Left hindlimb (tissue), 1 donor: ENCODE measurements at regions not wholly inside any gene's neighbourhood (a gene's known extent, or its start where the extent isn't known, plus 50 kb on each side); places are given as distances from the start of the nearest gene placed in this dataset.

Experiments used
- DNase-seq: peaks from one replicate; pipeline ENCODE4 v3.0.0-alpha.2; 2018

DNA sequence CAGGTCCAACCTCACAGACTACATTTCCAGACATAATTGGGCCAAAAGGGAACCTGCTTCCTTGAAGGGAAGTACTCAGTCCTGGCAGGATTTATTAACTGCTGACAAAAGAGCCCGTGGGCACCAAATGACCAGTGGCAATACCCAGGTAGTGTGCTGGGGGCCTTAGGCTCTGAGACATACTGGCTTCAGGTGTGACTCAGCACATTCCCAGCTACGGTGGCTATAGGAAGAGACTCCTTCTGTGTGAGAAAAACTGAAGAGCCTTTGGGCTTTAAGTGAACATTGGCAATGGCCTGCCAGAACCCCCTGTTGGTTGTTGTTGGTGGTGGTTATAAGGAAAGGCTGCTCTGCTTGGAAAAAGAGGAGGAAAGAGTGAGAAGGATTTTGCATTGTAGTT lies 401.8 kb downstream of the KCNJ3 start:
- no peak for DNase-seq

DNA sequence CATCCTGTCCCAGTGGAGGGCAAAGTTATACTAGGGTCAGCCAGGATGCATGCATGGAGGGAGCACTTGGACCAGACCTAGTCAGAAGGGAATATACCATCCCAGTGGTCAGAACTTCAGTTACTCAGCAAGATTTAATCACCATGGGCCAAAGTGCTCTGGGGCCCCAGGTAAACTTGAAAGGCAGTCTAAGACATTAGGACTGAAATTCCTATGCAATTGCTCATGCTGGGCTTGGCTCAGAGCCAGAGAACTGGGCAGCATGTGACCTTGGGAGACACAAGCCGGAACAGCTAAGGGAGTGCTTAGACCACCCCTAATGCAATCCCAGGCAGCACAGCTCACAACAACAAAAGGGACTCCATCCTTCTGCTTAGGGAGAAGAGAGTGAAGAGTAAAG lies 401.3 kb downstream of the KCNJ3 start:
- no peak for DNase-seq

DNA sequence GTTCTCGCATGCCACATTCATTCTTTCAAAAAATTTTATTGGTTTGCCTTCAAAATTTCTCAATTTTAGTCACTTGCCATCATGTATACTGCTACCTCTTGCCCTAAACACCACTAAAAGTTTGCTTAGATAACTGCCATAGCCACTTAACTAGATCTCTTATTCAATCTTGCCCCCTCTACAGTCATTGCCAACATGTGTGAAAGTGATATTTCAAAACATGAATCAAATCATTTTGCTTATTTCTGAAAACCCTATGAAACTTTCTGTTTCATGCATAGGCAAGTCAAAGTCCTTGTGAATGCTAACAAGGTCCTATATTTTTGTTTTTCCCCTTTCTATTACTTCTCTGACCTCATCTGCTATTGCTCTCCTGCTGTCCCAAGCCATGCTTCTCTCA lies 397.1 kb downstream of the KCNJ3 start:
- no peak for DNase-seq

DNA sequence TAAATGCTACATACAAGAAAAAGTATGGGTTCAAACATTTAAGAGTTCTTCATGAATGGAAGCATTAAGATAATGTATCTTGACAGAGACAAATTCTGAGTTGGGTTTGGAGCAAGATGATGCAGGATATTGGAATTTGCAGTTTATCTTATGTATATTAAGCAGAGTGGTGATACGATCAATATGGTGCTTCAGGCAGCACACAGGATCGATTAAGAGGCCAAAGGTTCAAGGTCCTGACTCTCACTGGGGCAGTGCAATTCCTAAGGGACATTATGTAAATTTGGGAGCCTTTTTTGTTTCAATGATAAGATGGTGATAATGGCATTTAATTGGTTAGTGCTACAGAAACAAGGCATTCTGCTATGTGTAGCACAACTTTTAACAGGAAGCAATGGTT lies 381.9 kb downstream of the KCNJ3 start:
- no peak for DNase-seq

DNA sequence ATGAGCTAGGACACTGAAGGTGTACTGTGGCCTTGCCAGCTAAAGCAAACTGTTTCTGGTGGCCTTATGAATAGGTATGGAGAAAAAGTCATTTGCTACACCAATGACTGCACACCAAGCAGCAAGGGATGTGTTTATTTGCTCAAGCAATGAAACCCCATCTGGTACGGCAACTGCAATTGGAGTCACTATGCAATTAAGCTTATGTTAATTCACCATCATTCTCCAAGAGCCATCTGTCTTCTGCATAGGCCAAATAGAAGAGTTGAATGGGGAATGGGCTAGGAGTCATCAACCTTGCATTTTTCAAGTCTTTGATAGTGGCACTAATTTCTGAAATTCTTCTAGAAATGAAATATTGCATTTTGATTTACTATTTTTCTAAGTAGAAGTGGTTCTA lies 372.0 kb downstream of the KCNJ3 start:
- DNase-seq, result no peak

DNA sequence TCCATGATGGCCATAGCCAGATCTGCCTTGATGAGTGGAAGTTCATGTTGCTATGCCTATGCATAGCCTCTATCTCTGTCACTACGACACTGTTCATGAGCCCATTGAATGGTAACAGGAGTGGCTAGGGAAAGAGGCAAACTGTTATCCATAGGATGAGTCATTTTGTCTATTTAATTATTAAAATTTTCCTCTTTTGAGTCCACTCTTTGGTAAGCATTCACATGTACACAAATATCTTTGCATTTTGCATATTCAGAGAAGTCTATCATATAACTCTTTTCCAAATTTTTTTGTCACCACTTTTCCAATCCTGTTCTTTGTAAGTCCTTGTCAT lies 364.4 kb downstream of the KCNJ3 start:
- DNase-seq, result no peak

DNA sequence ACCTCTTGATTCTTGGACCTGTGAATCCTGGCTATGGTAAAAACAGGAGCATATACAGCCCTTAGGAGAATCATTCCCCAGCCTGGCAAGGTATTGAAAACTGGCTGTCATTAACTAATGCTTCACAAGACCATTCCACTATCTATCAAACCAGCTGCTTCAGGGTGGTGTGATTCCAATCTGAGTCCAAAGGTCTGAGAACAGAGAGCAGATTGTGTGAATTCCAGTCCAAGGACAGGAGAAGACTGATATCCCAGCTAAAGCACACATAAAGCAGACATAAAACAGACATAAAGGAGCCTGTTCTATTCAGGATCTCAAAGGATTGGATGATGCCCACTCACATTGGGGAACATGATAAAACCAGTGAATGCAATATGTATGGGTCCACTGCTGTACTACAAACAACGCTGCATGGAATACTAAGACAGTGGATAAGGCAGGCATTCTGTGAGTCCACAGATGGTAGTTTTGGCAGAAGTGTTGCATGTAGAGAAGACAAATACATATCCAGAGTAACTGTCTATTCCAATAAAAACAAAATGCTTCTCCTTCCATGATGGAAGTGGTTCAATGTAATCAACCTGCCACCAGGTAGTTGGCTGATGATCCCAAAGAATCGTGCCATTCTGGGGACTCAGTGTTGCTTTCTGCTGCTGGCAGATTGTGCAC lies 363.9 kb downstream of the KCNJ3 start:
- DNase-seq, result no peak

DNA sequence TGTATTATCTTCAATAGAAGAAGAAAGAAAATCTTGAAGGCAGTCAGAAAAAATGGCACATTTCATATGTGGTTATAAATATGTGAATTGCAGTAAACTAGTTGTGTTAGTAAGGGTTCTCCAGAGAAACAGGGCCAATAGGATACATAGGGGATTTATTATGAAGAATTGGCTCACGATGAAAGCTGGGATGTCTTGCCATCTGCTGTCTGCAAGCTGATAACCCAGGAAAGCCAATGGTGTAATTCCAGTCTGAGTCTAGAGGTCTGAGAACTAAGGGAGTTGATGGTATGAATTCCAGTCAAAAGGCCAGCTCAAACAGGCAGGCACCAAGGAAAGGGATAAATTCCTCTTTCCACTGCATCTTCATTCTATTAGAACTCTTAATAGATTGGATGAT lies 362.4 kb downstream of the KCNJ3 start:
- DNase-seq, result no peak

DNA sequence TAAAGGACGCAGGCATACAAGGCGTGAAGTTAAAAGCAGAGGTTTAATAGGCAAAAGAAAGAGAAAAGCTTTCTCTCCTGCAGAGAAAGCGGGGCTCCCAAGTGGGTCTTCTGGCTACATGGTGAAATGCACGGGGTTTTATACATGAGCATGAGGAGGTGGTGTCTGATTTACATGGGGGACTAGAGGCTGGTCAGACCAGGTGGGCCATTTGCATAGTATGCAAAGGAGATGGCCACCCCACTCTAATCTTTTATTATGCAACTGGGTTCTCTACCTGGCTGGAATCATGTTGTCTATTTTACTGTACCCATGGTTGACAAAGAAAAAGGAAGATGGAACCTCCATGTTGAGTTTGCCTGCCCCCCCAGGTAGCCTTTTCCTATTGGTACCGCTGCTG lies 356.2 kb downstream of the KCNJ3 start:
- no peak for DNase-seq

DNA sequence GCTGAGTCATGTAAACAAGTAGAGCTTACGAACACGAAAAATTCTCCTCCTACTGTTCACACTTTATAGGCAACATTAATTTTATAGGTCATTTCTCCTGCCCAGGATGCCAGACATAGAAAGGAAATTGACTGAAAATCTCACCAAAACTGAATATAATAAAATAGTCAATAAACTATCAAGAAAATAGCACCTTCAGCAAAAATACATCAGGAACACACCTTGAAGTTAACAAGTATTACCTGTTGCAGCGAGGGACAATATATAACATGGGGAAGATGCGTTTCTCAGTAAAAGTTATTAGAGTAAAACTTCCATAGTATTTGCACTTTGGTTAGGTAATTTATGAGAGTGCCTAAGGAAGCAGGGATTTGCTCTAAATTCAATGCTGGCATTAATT lies 344.6 kb downstream of the KCNJ3 start:
- no peak for DNase-seq

DNA sequence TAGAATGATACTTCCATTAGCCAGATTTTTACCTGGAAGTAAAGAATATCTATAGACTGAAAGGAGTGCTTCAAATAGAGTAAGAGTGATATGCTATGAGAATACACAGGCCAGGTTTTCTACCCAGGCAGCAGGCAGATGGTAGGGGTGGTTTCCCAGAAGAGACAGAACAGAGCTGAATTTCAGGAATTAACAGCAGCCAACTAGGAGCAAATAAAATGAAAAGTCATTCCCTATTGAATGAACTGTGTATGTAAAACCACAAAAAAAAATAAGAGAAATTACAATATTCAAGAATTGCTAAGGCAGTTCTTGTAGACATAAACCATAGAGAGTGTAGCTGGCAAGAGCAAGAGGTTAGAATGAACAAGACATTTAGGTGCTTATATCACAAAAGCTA lies 336.8 kb downstream of the KCNJ3 start:
- DNase-seq, result no peak

DNA sequence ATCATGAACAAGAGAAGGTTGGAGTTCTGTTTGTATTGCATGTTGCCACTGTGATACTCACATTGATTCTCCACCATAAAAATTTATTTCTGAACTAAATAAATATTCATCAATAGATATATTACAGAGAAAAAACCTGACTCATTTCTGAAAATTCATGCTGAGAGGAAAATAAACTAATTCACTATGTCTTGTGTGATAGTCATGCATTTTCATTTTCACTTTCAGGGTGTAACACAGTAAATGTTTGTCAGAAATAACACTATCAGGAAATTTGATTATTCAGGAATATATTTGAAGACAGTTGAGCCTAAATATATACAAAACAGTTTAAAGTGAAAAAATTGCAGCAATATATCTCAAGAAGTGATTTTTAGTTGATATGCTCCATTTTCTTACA lies 335.2 kb downstream of the KCNJ3 start:
- DNase-seq, result no peak

DNA sequence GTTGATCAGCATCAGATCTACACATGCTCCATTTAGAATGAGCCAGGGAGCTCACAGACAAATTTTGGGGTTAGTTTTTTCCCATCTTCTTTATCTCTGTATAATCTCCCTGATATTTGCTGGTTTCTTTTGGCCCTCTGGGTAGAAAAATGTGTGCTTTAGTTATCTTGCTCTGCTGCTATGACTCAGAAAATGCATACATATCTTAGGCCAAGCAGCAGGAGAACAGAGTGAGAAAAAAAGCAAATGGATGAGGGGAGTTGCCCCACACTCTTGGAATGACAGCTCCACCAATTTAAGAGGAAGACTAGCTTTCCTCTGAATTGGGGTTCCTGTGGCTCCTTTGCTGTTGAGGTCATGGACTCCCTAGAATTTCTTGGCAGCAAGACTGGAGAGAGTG lies 331.8 kb downstream of the KCNJ3 start:
- DNase-seq, result no peak

DNA sequence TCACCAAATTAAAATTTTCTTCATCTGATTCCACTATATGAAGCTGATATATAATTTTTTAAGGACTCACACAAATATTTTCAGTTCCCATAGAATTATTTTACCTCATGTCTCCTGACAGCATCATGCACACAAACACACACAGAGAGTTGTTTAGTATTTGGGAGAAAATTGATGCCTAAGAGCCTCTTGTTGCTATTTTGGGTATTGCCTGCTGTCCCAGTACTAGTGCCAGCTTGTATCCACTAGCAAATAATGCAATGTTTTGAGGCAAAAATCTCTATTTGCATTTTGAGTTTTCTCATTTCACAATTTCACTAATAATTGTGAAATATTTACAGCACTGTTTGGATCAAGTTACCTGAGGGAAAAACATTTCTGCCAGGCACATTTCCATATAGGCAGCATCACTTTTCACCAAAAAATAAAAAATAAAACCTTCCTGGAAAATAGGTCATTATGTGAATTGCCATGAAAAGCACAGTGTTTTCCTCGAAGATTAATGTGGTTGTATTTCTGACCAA lies 328.2 kb downstream of the KCNJ3 start:
- no peak for DNase-seq

DNA sequence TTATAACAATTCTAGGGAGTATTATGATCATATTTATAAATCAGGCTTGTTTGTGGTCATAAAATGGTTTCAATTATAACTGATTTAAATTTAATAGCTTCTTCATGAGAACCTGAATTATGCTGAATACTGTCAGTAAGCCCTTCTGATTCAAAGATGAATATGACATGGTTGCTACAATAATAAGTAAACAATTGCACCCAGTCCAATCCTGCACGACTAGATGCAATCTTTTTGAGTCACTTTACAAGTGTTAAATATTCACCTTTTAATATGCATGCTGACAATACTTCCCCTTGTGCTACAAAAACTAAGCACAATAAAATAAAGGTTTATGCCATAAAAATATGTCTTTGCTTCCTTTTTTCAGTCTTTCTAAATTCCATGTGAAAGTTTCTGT lies 325.2 kb downstream of the KCNJ3 start:
- DNase-seq, result no peak

DNA sequence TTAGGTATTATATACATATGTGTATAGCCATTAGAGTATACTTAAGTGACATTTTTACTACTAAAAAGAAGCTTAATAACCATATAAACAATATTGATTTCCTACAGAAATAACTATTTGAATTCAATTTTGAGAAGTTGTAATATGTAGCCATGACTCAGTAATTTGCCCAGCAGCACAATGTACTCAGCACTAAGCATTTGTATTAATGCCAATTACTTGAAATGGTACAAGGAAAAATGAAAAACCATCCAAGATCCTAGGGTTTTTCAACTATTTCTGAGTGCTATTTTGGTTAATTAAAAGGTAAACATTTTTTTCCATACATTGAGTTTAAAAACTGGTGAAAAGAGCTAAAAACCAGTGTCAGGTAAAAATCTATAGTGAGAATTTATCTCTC lies 324.0 kb downstream of the KCNJ3 start:
- DNase-seq, result no peak

DNA sequence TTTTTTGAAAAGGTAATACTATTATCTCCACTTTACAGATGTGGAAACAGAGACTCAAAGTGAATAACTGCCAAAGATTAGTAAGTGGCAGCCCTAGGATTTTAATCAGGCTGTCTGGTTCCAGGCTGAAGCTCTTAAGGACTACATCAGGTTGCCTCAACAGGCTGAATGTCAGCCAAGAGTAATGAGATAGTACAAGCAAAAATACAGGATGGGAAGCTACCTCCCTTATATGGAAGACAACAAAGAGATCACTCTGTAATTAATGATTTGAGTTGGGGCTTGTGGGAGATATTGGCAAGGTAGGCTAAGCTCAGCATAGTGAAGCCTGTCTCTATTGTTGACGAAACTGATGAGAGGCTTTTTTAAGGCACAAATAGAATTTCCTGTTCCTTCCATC lies 323.1 kb downstream of the KCNJ3 start:
- DNase-seq, result no peak

DNA sequence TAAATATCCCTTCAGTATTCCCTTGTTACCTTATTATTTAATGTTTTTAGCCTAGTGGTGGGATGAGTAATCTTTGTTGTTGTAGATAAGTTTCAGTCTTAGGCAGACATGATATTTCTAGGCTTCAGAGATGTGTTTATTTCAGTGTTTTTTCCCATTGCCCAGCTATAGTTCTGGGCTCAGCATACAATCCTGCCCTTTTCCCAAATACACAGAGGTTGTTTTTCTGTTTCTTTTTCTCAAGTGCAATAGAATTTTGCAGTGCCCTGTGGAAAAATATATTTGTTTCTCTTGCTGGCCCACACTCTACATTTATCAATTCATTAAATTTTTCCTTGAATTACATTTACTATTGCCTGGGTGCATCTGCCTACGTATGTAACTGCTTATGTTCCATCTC lies 321.8 kb downstream of the KCNJ3 start:
- DNase-seq, result no peak

DNA sequence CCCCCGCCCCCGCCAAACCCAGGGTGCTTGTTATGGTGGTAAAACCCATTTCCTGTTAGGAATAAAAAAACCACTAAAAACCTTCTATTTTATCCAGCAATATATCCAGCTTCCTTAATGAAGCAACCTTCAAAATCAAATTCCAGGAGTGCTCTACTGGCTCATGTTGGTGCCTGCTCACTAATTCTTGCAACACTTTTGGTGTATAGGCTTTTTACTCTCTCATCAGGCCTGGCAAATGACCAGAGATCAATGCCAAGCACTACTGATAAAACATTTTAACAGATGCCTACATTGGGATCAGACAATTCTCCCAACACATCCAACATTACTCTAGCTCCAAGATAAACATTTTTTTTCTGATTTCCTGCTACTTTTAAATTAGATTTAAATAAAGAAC lies 312.4 kb downstream of the KCNJ3 start:
- DNase-seq, result no peak

DNA sequence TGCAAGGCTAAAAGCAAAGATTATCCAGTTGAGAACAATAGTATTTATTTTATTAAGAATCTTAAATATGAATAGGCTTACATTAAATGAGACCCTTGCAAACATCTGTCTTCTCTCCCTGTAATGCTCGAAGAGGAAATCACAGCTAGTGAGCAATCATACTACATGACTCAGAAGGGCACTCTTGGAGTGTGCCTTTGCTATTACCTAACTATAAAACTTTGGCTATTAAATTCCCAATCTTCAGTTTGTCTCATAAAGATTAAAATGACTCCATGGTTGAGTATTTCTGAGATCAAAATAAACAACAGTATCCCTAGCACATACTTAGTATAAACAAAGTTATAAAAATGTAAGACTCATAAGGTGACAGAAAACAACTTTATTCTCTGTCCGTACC lies 296.9 kb downstream of the KCNJ3 start:
- no peak for DNase-seq

DNA sequence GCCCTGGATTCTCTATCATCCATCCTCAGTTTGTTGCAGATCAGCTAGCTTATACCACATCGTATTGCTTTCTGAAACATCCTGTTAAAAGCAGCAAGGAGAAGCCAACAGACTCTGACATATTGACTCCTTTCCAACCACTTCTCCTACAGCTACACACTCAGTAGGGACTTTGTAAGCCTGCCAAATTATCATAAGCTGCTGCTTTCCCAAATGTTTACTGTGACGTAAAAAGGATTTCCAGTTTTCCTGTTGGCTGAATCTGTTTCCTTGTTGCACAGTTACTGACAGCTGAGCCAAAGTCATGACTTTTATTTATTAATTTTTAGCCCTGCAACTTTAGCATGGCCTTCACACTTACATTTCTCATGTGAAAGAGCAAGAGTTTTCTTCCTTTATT lies 294.3 kb downstream of the KCNJ3 start:
- no peak for DNase-seq

DNA sequence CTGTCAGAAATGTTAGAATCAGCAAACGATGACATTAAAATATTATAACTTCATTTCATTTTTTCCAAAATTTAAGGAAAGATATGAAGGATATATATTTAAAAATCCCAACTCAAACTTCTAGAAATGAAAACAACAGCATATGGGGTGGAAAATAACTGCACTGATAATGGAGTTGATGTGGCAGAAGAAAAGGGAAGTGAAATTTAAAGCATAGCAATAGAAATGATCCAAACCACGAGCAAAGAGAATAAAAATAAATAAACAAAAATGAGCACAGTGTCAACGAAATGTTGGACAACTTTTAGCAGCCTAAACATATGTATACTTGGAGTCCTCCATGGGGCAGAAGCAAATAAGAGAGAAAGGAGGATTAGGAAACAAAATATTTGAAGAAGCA lies 280.2 kb downstream of the KCNJ3 start:
- DNase-seq, result no peak

DNA sequence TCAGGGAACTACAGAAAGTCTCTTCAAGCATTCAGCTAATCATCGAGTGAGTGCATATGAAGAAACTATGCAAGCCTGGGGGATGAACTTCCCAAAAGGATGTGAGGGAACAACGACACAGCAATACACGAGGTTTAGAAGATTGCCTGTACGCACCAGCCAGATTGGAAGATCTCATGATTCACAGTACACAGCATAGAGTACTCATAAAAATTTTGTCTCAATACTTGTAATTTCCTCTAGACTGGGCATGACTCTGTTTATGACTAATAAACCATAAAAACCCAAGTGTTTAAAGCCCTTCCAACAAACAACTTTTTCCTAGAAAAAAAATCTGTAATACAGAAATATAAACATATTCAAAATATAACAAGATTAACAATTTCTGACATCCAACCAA lies 279.7 kb downstream of the KCNJ3 start:
- no peak for DNase-seq

DNA sequence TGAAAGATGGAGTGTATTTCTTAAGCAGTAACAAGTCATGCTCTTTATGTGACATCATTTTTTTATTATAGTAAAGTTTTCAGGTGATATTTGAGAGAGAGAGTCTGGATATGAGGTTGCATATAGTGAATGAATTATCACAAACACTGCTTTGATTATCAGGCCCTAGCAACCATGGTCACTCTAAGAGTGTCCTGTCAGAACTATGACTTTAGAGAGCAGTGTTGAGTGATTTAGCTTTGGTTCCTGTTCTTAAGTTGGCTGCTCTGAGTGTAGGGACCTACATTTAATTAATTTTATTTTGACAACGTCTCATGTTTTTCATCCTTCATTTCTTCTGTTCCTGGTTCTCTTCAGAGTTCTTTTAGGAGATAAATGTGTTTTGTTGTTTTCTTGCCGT lies 275.5 kb downstream of the KCNJ3 start:
- no peak for DNase-seq

DNA sequence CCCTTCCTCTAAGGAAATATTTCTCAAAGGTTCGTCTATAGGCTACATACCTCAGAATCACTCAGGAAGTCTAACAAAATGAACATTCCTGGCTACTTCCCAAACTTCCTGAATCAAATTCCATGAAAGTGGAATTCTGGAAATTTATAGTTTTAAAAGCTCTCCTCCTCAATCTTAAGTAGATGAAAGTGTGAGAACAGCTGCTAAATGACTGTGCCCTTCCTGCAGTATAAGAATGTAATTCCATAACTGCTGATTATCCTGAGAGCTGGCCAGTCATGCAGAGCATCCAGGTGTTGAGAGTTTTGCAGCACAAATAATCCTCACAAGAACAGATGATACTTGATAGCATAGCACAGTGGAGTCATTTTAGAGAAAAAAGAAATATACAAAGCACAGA lies 265.0 kb downstream of the KCNJ3 start:
- DNase-seq, result no peak

DNA sequence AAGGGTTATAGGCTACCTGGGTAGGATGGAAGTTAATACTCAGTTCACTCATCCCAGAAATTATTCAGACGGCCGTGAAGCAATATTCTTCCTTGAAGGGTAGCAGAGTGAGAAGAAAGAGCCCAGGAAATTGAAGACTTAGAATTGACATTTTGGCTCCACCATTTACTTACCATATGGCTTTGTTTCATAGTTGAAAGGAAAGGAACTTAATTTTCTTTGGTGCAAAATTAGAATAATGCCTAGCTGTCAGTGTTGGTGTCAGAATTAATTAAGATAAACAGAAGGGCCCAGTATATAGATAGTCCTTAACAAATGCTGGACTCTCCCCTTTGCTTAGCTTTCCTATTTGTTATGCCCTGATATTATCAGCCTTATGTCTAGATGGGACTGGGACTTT lies 263.2 kb downstream of the KCNJ3 start:
- DNase-seq, result no peak
